Neural cell (in vitro differentiated cells): ENCODE measurements at regions not wholly inside any gene's neighbourhood (a gene's known extent, or its start where the extent isn't known, plus 50 kb on each side); places are given as distances from the start of the nearest gene placed in this dataset.
"Not testable (repeated sequence)": the region's sequence is repeated elsewhere in the genome, so short reads cannot be mapped to it uniquely, and the experiment has no call there.

Experiments
- REST ChIP-seq: IDR thresholded peaks from 2 replicates; pipeline ENCODE4 v1.6.1; 2012; ENCODE audit warnings: borderline replicate concordance
- SMC3 ChIP-seq: fragments of 450-650 bp; conservative IDR thresholded peaks from 2 replicates; pipeline ENCODE4 v1.6.1; 2014; ENCODE audit warnings: antibody characterized with exemption, mild to moderate bottlenecking, moderate library complexity; ENCODE audit not compliant: poor library complexity
- TF ChIP-seq, protein P1 (sequence below): fragments of 450-650 bp; IDR thresholded peaks from 2 replicates; pipeline ENCODE4 v1.5.1; 2014; ENCODE audit warnings: antibody characterized with exemption, mild to moderate bottlenecking, moderate library complexity; ENCODE audit not compliant: poor library complexity, severe bottlenecking

GRCh38 chr21:31790420-31790819 lies 58.5 kb upstream of the SCAF4 start:
- TF ChIP-seq REST, SMC3: not testable (repeated sequence)
- TF ChIP-seq, protein P1, sequence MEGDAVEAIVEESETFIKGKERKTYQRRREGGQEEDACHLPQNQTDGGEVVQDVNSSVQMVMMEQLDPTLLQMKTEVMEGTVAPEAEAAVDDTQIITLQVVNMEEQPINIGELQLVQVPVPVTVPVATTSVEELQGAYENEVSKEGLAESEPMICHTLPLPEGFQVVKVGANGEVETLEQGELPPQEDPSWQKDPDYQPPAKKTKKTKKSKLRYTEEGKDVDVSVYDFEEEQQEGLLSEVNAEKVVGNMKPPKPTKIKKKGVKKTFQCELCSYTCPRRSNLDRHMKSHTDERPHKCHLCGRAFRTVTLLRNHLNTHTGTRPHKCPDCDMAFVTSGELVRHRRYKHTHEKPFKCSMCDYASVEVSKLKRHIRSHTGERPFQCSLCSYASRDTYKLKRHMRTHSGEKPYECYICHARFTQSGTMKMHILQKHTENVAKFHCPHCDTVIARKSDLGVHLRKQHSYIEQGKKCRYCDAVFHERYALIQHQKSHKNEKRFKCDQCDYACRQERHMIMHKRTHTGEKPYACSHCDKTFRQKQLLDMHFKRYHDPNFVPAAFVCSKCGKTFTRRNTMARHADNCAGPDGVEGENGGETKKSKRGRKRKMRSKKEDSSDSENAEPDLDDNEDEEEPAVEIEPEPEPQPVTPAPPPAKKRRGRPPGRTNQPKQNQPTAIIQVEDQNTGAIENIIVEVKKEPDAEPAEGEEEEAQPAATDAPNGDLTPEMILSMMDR = not testable (repeated sequence)
